SJCRH30 (cell line): ENCODE measurements at regions not wholly inside any gene's neighbourhood (a gene's known extent, or its start where the extent isn't known, plus 50 kb on each side); places are given as distances from the start of the nearest gene placed in this dataset.
A peak's percentile ranks its signal among the peaks of the same experiment; 100 is the strongest.

Experiments used
- DNase-seq, 2 experiments: peaks; one replicate each; pipeline ENCODE4 v3.0.0-alpha.2; 2015 to 2020
- H3K27ac ChIP-seq: fragments of 250-450 bp; sonication (Bioruptor Pico); 2 replicates; pipeline ENCODE4 v1.5.1; 2020; ENCODE audit warnings: mild to moderate bottlenecking, moderate library complexity
- H3K27me3 ChIP-seq: fragments of 250-450 bp; sonication (Bioruptor Pico); 2 replicates; pipeline ENCODE4 v1.5.1; 2020; ENCODE audit warnings: mild to moderate bottlenecking, moderate library complexity
- H3K36me3 ChIP-seq: fragments of 250-450 bp; sonication (Bioruptor Pico); 2 replicates; pipeline ENCODE4 v1.5.1; 2020; ENCODE audit warnings: mild to moderate bottlenecking, moderate library complexity
- H3K4me1 ChIP-seq: fragments of 250-450 bp; sonication (Bioruptor Pico); 2 replicates; pipeline ENCODE4 v1.5.1; 2020; ENCODE audit warnings: mild to moderate bottlenecking, moderate library complexity
- H3K4me3 ChIP-seq: fragments of 250-450 bp; sonication (Bioruptor Pico); 2 replicates; pipeline ENCODE4 v1.5.1; 2020; ENCODE audit warnings: mild to moderate bottlenecking, moderate library complexity
- H3K9me3 ChIP-seq: fragments of 250-450 bp; sonication (Bioruptor Pico); replicated peaks from 2 replicates; pipeline ENCODE4 v1.5.1; 2020; ENCODE audit warnings: mild to moderate bottlenecking, moderate library complexity

- H3K36me3 ChIP-seq: no peaks in the 10 kb centered on the region
- no peak overlapping the region for H3K27ac ChIP-seq
- no peak overlapping the region for H3K4me3 ChIP-seq
- H3K27me3 ChIP-seq: no peaks in the 10 kb centered on the region
- DNase-seq: no peak
- peaks cover 4% of the 10 kb centered on the region for H3K4me1 ChIP-seq
- H3K9me3 ChIP-seq: no peaks in the 10 kb centered on the region
These were observed 703.8 kb upstream of the KIF2B start for GRCh38 chr17:53118948-53119347.

- DNase-seq: no peak
- H3K4me1 ChIP-seq: peaks cover 2% of the 10 kb centered on the region
- no peak overlapping the region for H3K4me3 ChIP-seq
- H3K27ac ChIP-seq: no peak overlapping the region
- H3K27me3 ChIP-seq: no peaks in the 10 kb centered on the region
- no peaks in the 10 kb centered on the region for H3K36me3 ChIP-seq
- no peaks in the 10 kb centered on the region; the same call in 1 of the 2 replicates for H3K9me3 ChIP-seq
These were observed 715.8 kb upstream of the KIF2B start for GRCh38 chr17:53106886-53107285.

- no peaks in the 10 kb centered on the region for H3K27me3 ChIP-seq
- H3K9me3 ChIP-seq: 0 out of 2 replicates have a peak, but pooled peaks cover 3% of the 10 kb centered on the region
- no peak overlapping the region for H3K4me3 ChIP-seq
- H3K36me3 ChIP-seq: no peaks in the 10 kb centered on the region; the same call in 1 of the 2 replicates
- H3K4me1 ChIP-seq: peaks cover 16% of the 10 kb centered on the region
- peak in 1 of 2 experiments; percentile 40 for DNase-seq
- H3K27ac ChIP-seq: no peak overlapping the region
These were observed 721.0 kb upstream of the KIF2B start for GRCh38 chr17:53101706-53102105.

GRCh38 chr17:53100126-53100525 lies 722.6 kb upstream of the KIF2B start:
- no peaks in the 10 kb centered on the region for H3K27me3 ChIP-seq
- H3K4me3 ChIP-seq: 0 out of 2 replicates have a peak overlapping the region, but pooled peaks have one; percentile 1
- peak; percentile 40 to 83 for DNase-seq
- H3K4me1 ChIP-seq: peaks cover 16% of the 10 kb centered on the region
- no peaks in the 10 kb centered on the region; the same call in 1 of the 2 replicates for H3K36me3 ChIP-seq
- H3K27ac ChIP-seq: peak overlapping the region; percentile 49
- 0 out of 2 replicates have a peak, but pooled peaks cover 3% of the 10 kb centered on the region for H3K9me3 ChIP-seq

GRCh38 chr17:53093391-53093790 lies 729.3 kb upstream of the KIF2B start:
- Histone ChIP-seq H3K27me3 (no peaks in the 10 kb centered on the region), H3K4me1 (no peaks in the 10 kb centered on the region), H3K4me3 (no peak overlapping the region), H3K9me3 (no peaks in the 10 kb centered on the region; the same call in 1 of the 2 replicates), H3K27ac (no peak overlapping the region), H3K36me3 (no peaks in the 10 kb centered on the region)
- peak in 1 of 2 experiments; percentile 39 for DNase-seq

GRCh38 chr17:53092072-53092471 lies 730.7 kb upstream of the KIF2B start:
- no peak overlapping the region for H3K4me3 ChIP-seq
- H3K36me3 ChIP-seq: no peaks in the 10 kb centered on the region
- H3K4me1 ChIP-seq: no peaks in the 10 kb centered on the region
- DNase-seq: no peak
- no peak overlapping the region for H3K27ac ChIP-seq
- no peaks in the 10 kb centered on the region for H3K27me3 ChIP-seq
- H3K9me3 ChIP-seq: no peaks in the 10 kb centered on the region; the same call in 1 of the 2 replicates

- DNase-seq: no peak
- no peak overlapping the region for H3K27ac ChIP-seq
- H3K4me3 ChIP-seq: no peak overlapping the region
- no peaks in the 10 kb centered on the region for H3K27me3 ChIP-seq
- H3K4me1 ChIP-seq: no peaks in the 10 kb centered on the region
- no peaks in the 10 kb centered on the region; the same call in 1 of the 2 replicates for H3K9me3 ChIP-seq
- H3K36me3 ChIP-seq: no peaks in the 10 kb centered on the region
These were observed 732.0 kb upstream of the KIF2B start for GRCh38 chr17:53090770-53091169.

GRCh38 chr17:53088481-53088880 lies 734.2 kb upstream of the KIF2B start:
- Histone ChIP-seq H3K27me3 (no peaks in the 10 kb centered on the region), H3K27ac (no peak overlapping the region), H3K4me3 (no peak overlapping the region), H3K36me3 (no peaks in the 10 kb centered on the region), H3K9me3 (no peaks in the 10 kb centered on the region; the same call in 1 of the 2 replicates), H3K4me1 (no peaks in the 10 kb centered on the region)
- no peak for DNase-seq

GRCh38 chr17:53061446-53061845 lies 761.3 kb upstream of the KIF2B start:
- no peak for DNase-seq
- no peak overlapping the region for H3K27ac ChIP-seq
- no peaks in the 10 kb centered on the region for H3K36me3 ChIP-seq
- no peaks in the 10 kb centered on the region for H3K27me3 ChIP-seq
- no peak overlapping the region for H3K4me3 ChIP-seq
- no peaks in the 10 kb centered on the region for H3K9me3 ChIP-seq
- peaks cover 5% of the 10 kb centered on the region; the same call in 1 of the 2 replicates for H3K4me1 ChIP-seq

- Histone ChIP-seq H3K27ac (no peak overlapping the region; the same call in 1 of the 2 replicates), H3K36me3 (no peaks in the 10 kb centered on the region), H3K4me1 (peaks cover 5% of the 10 kb centered on the region; the same call in 1 of the 2 replicates), H3K9me3 (no peaks in the 10 kb centered on the region), H3K4me3 (no peak overlapping the region), H3K27me3 (no peaks in the 10 kb centered on the region)
- DNase-seq: peak; percentile 77 to 85
These were observed 764.7 kb upstream of the KIF2B start for GRCh38 chr17:53058031-53058430.

GRCh38 chr17:53046781-53047180 lies 775.9 kb upstream of the KIF2B start:
- Histone ChIP-seq H3K27ac (no peak overlapping the region), H3K4me3 (no peak overlapping the region), H3K4me1 (no peaks in the 10 kb centered on the region), H3K27me3 (no peaks in the 10 kb centered on the region), H3K36me3 (no peaks in the 10 kb centered on the region), H3K9me3 (no peaks in the 10 kb centered on the region)
- DNase-seq: no peak

- Histone ChIP-seq H3K27ac (no peak overlapping the region), H3K4me3 (no peak overlapping the region)
- DNase-seq: no peak
These were observed 782.7 kb upstream of the KIF2B start for GRCh38 chr17:53039981-53040380.

GRCh38 chr17:53033297-53033696 lies 789.4 kb upstream of the KIF2B start:
- H3K27ac ChIP-seq: no peak overlapping the region
- H3K9me3 ChIP-seq: no peaks in the 10 kb centered on the region
- H3K27me3 ChIP-seq: no peaks in the 10 kb centered on the region
- H3K4me3 ChIP-seq: no peak overlapping the region
- peaks cover 3% of the 10 kb centered on the region for H3K4me1 ChIP-seq
- H3K36me3 ChIP-seq: no peaks in the 10 kb centered on the region
- DNase-seq: no peak

More at GRCh38 chr17:53039981-53040380, 782.7 kb upstream of the KIF2B start:
- Histone ChIP-seq H3K36me3 (no peaks in the 10 kb centered on the region), H3K9me3 (no peaks in the 10 kb centered on the region; the same call in 1 of the 2 replicates), H3K27me3 (no peaks in the 10 kb centered on the region), H3K4me1 (no peaks in the 10 kb centered on the region)

GRCh38 chr17:53032861-53033271 lies 789.9 kb upstream of the KIF2B start:
- Histone ChIP-seq H3K27ac (no peak overlapping the region), H3K4me3 (no peak overlapping the region), H3K27me3 (no peaks in the 10 kb centered on the region), H3K4me1 (peaks cover 3% of the 10 kb centered on the region), H3K9me3 (no peaks in the 10 kb centered on the region), H3K36me3 (no peaks in the 10 kb centered on the region)
- DNase-seq: peak; percentile 78 to 92

GRCh38 chr17:53017227-53017626 lies 805.5 kb upstream of the KIF2B start:
- Histone ChIP-seq H3K4me1 (no peaks in the 10 kb centered on the region), H3K36me3 (no peaks in the 10 kb centered on the region), H3K4me3 (no peak overlapping the region), H3K9me3 (no peaks in the 10 kb centered on the region), H3K27me3 (no peaks in the 10 kb centered on the region), H3K27ac (no peak overlapping the region)
- no peak for DNase-seq

GRCh38 chr17:53016085-53016484 lies 806.6 kb upstream of the KIF2B start:
- no peaks in the 10 kb centered on the region for H3K36me3 ChIP-seq
- H3K9me3 ChIP-seq: no peaks in the 10 kb centered on the region
- no peaks in the 10 kb centered on the region for H3K4me1 ChIP-seq
- H3K27ac ChIP-seq: no peak overlapping the region
- no peak overlapping the region for H3K4me3 ChIP-seq
- H3K27me3 ChIP-seq: no peaks in the 10 kb centered on the region
- DNase-seq: no peak
